ENCODE measurements at regions not wholly inside any gene's neighbourhood (a gene's known extent, or its start where the extent isn't known, plus 50 kb on each side); places are given as distances from the start of the nearest gene placed in this dataset.
"Not testable (repeated sequence)": the region's sequence is repeated elsewhere in the genome, so short reads cannot be mapped to it uniquely, and the experiment has no call there.

- DNase-seq = no peak
These were observed 234.3 kb downstream of the SQOR start for GRCh38 chr15:45869034-45869668.

DNA sequence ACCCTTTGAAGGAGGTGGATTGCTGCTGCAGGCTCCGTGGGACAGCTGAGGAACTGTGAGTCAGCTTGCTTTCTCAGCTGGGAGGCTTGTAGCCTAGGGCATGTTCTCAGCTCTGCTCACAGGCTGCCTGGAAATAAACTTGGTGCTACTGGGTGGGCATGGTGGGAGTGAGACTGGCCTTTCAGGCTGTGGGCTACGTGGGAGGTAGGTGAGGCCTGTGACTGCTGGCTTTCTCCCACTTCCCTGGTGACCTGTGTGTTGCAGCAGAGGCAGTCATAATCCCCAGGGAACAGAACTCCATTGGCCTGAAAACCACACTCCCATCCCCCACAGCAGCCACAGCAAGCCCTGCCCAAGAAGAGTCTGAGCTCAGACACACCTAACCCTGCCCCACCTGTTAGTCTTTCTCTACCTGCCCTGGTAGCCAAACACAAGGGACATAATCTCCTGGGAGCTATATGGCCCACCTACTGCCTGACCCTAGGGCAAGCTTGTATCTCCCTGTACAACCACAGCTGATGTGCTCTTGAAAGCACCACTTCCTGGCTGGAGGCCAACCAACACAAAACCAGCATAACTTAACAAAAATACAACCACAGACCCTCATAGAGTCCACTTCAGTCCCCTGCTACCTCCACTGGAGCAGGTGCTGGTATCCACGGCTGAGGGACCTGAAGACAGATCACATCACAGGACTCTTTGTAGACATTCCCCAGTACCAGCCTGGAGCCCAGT is 236.5 kb downstream of the SQOR start:
- DNase-seq = peak; percentile 54

DNA sequence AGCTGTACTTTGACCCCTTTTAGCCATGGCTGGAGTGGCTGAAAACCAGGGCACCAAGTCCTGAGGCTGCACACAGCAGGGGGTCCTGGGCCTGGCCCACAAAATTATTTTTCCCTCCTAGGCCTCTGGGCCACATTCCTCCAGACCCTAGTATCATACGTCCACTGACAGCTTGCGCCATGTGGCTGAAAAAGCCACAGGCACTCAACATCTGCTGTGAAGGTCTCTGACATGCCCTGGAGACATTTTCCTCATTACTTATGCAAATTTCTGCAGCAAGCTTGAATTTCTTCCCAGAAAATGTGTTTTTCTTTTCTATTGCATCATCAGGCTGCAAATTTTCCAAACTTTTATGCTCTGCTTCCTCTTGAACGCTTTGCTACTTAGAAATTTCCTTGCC is 239.0 kb downstream of the SQOR start:
- no peak for DNase-seq

- not testable (repeated sequence) for DNase-seq
These were observed 239.7 kb downstream of the SQOR start for GRCh38 chr15:45874566-45874965.

DNA sequence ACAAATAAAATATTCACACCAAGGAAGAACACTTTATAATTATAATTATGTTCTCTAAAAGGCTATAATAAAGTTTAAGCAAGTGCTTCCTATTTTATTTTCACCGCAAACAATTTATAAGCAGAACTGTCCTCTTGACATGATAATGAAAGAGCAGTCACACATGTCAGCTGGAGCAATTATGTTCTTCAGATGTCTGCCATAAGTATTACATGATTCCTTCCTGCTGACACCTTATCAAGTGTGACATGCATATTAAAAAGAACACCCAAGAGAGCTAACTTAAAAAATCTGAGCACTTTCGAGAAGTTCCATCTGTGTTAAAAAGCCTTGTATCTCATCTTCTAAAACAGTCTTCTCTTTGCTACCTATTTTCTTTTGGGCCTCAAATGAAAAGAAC is 249.5 kb downstream of the SQOR start:
- no peak for DNase-seq

DNA sequence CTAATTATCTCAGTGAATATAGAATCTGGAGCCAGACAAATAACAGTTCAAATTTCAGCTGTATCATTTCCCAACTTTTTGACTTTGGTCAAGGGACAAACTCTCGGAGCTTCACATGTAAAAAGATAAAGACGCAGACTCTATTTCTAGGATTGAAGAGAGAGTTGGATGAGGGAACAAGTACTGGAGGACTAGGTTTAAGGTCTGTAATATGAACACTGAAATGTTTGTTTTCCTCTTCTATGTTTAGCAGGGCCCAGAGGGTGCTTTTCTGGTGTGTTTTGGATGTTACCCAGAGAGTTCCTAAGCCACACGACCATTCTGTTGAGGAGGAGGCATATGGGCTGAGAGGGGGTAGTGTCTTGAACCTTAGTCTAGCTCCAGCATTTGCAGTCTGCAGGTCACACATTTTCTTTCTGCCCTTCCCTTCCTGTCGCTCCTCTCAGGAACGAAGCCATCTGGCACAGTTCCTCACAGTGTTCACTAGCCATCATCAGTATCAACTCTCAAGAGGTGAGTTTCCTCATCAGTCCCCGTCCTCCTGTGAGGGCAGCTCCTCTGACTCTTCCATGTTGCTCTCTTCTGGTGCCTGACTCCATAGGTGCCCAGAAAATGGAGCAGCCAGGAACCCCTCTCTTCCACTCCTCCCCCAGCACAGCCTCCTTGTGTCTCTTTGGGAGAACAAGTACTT is 250.1 kb downstream of the SQOR start:
- no peak for DNase-seq

GRCh38 chr15:45885801-45886200 is 251.0 kb downstream of the SQOR start:
- DNase-seq = no peak

DNA sequence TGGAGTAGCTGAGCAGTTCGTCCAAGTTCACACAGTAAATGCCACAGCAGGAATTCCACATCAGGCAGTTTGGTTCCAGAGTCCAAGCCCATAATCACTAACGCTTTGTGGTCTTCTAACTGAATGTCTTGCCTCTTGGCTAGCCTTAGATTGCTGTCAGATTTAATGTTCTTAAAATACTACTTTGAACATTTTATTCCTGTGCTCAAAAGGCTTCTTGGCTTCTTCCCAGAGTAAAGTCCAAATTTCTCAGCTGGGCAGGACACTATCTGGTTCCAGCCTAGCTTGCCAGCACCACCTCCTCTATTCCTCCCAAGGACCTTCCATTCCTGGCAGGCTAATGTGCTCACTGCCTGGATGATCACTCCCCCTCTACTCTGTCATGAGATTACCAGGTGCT is 256.9 kb downstream of the SQOR start:
- DNase-seq = no peak

DNA sequence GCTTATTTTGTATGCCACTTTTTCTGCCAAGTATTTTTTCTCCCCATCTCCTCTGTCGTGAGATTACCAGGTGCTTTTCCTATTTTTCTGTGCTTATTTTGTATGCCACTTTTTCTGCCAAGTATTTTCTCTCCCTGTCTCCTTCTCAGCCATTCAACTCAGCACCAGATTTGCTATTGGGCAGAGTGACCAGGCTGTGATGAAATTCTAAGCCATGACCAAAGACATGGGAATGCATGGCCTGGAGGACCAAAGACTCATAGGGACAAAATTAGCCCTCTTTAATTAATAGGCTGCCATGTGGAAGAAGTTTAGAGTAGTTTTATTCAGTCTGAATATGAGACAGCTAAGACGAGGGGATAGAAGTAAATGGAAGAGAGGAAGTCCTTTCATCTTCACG is 257.4 kb downstream of the SQOR start:
- DNase-seq = no peak

DNA sequence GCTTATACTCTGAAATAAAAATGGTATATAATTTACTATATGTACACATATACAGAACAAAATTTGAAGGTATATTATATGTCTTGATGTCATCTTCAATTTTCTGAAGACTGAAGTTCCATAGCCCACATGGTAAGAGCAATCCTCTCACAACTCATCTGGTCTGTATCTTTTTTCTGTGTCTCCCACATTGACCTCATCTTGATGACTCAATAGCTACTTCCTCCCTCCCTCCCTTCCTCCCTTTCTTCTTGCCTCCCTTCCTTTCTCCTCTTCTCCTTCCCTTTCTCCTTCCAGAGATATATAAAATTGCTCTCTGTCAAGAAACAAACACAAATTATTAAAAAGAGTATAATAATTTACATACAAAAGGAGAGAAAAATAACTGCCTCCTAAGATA is 268.5 kb downstream of the SQOR start:
- DNase-seq = no peak

DNA sequence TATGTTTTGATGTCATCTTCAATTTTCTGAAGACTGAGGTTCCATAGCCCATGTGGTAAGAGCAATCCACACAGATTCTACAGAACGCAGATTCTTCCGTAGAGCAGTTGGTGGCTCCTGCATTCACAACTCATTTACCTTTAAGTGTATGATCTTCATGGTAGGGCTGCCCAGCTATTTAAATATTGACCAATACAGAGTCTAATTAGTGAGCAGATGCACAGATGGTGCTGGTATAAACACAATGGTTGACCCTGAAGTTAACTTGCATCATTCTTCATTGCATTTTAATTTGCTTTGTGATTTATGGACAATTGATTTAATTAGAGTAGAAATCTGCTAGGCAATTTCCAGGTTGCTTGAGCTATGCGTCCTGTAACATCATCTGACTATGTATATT is 269.2 kb downstream of the SQOR start:
- no peak for DNase-seq

- no peak for DNase-seq
These were observed 271.4 kb downstream of the SQOR start for GRCh38 chr15:45906230-45906629.

DNA sequence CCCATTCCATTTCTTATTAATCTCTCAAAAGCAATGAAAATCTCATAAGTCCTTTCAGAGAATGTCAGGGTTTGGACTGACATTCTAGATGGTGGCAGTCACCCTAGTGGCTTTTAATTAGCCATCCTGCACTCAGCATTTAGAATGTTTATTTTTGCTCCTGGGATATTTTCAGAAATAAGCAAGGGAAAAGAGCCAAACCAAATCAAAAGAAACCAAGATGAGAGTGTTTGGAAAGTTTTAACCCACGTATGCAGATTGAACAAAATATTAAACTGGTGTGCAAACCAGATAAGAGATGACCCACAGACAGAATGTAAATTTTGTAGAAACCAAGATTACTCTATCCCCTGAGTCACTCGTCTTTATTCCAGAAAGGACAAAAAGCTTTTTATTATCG is 275.8 kb downstream of the SQOR start:
- DNase-seq = no peak

GRCh38 chr15:45913451-45913850 is 278.6 kb downstream of the SQOR start:
- DNase-seq = no peak

GRCh38 chr15:45914425-45914824 is 279.6 kb downstream of the SQOR start:
- no peak for DNase-seq

GRCh38 chr15:45918839-45919238 is 284.0 kb downstream of the SQOR start:
- DNase-seq = no peak

DNA sequence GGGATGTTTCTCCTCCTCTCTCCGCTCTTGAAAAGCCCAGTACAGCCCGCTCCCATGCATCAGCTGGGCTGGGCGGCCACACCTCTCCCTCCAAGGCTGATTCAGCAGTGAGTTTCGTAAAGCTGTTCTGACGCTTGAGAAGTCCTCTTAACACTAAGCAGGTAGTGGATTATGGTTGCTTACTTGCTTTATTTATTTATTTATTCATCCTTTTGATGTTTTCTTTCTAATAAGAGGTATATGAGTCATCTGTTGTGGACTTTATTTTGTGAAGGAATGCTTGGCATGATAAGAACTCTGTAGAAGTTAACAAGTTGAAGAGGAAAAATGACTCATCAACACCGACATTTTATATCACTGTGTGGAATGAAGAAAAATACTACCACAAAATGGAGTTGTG is 285.0 kb downstream of the SQOR start:
- DNase-seq = peak; percentile 71

- DNase-seq = no peak
These were observed 286.5 kb downstream of the SQOR start for GRCh38 chr15:45921376-45921775.

GRCh38 chr15:45921978-45922377 is 287.1 kb downstream of the SQOR start:
- DNase-seq = no peak

GRCh38 chr15:45941367-45941766 is 306.5 kb downstream of the SQOR start:
- DNase-seq = no peak

DNA sequence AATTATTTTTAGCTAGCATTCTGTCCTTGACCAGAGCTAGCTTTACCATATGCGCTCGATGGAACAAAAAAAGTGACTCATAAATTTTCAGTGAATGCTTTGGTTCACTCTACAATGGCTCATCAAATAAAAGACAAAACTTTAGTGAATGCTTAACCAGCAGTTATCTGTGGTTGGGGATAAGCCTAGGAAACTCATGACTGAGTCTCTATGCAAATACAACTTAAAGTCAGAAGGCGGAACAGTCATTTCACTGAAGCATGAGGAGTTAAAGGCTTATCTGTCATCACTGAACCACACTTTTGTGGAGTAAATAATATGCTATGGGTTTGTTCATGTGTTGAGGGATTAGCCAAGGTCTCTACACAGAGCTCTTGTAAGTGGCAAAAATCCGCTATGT is 308.4 kb downstream of the SQOR start:
- DNase-seq = no peak

- no peak for DNase-seq
These were observed 311.3 kb downstream of the SQOR start for GRCh38 chr15:45946111-45946510.

DNA sequence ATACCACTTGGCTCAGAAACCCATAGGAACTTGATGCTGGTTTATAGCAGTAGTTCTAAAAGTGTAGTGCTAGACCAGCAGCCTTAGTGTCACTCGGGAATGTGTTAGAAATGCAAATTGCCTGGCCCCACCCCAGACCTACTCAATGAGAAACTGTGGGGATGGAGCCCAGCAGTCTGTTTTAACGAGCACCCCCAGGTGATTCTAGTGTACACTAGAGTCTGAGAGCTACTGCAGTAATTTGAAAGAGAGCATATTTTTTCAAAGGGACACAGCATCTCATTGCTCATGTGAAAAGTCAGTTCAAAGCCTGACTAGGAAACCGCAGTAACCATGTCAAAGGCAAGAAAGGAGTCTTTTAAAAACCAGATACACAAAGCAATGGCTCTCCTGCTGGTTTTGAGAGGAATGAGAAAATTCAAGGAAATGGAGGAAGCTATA is 313.4 kb downstream of the SQOR start:
- no peak for DNase-seq

DNA sequence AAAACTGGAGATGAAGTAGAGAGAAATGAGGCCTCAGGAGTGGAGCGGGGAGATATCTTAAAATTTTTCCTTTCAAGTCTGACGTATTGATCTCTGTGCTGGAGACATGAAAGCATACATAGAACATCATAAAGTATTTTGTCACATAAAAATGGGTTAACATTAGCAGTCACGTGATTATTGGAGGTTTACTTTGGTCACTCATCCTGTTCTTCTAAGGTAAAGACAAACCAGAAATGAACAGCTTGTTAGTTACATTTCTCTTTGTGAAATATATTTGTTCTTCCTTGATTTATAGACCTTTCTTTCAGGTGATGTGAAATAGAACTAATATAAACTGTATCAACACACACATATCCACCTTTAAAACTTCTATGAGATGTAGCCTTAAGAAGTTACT is 324.1 kb downstream of the SQOR start:
- no peak for DNase-seq

All from NCI-H226 (cell line).